ENCODE measurements at regions not wholly inside any gene's neighbourhood (a gene's known extent, or its start where the extent isn't known, plus 50 kb on each side); places are given as distances from the start of the nearest gene placed in this dataset.

DNA sequence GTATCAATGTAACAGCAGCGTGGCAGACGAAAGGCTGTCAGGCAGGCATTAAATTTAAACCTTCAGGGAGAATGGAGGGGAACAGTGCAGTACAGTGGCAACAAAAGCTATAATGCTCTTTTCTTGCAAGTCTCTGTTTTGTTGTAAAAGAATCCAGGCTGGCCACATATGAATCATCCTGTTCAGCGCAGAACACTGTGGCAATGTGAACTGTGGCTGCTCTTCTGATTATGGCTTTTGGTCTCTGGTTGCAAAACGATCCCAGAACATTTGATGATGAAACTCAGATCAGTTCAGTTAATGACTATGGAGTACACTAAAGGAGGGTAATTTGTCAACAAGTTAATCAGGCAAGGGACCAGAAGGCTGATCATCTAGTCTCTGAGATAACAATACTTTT, 219.7 kb upstream of the SGO1 start:
- TF ChIP-seq EZH2 (IDR thresholded peaks at IDR 0.05; ENCODE audit: borderline replicate concordance, insufficient read depth, low read length, poor library complexity, severe bottlenecking) (no peak), CTCF (IDR thresholded peaks at IDR 0.05; ENCODE audit: poor library complexity, severe bottlenecking) (no peak), POLR2AphosphoS5 (IDR thresholded peaks at IDR 0.05) (no peak), EP300 (conservative IDR thresholded peaks at IDR 0.05; ENCODE audit: poor library complexity, severe bottlenecking) (no peak), RAD21 (conservative IDR thresholded peaks at IDR 0.05) (no peak), SMC3 (conservative IDR thresholded peaks at IDR 0.05; ENCODE audit: poor library complexity) (no peak), MXI1 (conservative IDR thresholded peaks at IDR 0.05; ENCODE audit: poor library complexity, severe bottlenecking) (no peak), TAF1 (IDR thresholded peaks at IDR 0.05; ENCODE audit: low read depth) (no peak)

All from neural cell (in vitro differentiated cells).